HG02884 (cell line): ENCODE measurements at regions not wholly inside any gene's neighbourhood (a gene's known extent, or its start where the extent isn't known, plus 50 kb on each side); places are given as distances from the start of the nearest gene placed in this dataset.
"Not testable (repeated sequence)": the region's sequence is repeated elsewhere in the genome, so short reads cannot be mapped to it uniquely, and the experiment has no call there.

Experiments used
- ATAC-seq: cut with Tn5 transposase; IDR thresholded peaks from one replicate; pipeline ENCODE4 v1.9.1; 2021; ENCODE audit warnings: mild to moderate bottlenecking, moderate library complexity; ENCODE audit not compliant: unreplicated experiment

DNA sequence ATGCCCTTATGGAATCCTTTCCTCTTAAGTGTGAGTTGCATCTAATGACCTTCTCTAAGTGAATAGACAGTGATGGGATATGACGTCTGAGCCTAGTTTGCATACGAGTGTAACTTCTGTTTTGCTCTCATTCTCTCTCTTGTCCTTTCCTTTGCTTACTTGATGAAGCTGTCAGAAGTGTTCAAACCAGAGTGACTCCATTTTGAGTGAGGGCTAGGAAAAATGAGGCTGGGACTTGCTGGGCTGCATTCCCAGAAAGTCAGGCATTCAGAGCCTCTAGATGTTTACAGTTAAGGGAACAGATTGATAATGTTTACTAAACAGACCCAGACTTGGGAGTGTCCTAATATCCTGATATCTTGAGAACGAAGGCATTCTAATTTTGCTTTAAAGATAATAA, 311.2 kb upstream of the SOX4 start:
- ATAC-seq = not testable (repeated sequence)

DNA sequence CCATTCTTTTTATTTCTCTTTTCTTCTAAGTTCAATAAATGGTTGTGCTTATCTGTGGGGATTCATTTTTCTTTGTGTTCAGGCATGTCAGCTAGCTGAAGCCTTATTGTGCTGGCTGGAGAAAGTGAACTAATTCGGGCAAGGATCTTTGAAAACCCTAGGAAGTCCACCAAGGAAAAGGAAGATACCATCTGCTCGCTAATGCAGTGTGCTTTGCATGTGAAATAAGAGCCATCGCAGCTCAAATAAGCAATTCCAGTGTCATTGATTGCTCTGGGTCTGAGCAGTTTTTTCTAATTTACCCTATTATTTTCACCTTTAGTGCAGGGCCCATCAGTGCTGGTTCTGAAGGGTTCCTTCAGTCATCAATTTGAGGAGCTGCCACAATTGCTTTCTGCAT, 309.4 kb upstream of the SOX4 start:
- no peak for ATAC-seq

DNA sequence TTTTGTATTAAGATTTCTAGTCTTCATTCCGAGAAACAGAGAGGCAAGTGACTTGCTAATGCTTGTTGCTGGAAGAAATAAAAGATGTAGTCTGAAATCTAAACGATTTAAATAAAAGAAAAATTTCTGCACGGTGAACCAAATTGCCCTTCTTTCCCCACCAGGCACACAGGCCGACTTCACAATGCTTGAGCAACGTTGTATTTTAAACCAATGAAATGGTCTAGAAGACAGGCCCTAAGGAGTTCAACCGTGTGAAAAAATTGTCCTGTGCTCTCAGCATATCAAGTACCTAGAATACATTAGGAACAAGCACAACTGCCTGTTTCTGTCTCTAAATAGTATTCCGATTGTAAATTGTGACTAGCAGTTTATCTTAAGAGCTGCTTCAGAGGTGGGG, 308.8 kb upstream of the SOX4 start:
- no peak for ATAC-seq

DNA sequence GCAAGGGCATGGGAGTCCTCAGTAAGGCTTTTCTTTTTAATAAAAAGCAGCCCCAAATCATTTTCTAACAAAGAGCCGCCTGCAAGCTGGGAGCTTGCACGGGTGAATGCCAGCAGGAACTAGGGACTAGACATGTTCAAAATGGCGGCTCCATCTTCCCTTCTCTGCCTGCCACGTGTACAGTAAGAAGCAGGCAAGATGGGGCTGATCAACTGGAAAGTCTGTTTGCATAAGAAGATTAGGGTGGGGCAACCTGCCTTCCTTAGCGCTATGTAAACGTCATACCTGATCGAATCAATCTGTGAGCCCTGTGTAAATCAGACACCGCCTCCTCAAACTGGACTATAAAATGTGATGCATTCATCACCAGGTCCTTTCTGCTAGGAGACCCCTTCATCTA, 299.4 kb upstream of the SOX4 start:
- ATAC-seq = no peak

DNA sequence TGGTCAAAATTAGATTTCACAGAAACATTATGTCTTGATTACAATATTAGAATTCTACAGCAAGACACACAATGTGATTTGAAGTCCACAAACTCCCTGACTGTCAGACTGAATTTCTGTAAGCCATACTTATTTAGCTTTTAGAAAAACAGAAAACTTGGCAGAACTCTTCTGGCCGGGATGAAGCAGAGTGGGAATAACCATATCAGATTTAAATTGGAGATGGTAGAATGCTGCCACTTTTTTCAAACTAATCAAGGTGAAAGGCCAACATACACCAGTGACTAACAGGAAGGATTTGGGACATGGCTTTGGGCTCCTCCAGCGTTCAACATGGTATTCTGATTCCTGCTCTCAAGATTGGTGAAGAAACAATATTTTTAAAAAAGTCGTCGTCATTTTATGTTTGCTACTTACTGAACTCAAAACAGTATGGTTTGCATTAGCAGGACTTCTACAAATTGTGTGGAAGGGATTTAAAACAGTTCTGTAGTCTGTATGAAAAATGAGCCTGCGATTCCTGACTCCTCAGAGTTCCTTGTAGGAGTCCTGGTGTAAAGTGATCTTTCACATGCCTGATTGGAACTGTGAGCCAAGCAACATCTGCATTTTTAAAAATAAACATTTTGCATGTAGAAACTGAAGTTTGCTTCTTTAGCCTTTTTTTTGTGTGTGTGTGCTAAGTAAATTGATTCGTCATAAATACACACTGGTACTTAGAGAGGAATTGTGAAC, 297.9 kb upstream of the SOX4 start:
- ATAC-seq = no peak

DNA sequence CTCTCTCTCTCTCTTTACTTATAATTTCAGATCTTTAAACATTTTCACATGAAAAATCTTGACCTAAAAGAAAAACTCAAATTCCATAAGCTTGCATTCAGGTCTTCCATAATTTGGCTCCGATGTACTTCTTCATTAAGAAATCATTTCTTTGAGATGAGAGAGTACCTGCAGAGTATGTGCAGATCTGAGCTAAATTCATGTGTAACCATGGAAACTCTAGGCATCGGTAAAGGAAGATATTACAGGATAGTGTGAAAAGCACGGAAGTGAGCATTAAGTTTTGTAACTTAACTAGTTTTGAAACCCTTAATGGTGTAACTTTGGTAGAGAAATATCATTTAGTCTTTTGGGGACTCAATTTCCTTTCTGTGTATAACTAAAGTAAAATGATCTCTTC, 295.9 kb upstream of the SOX4 start:
- ATAC-seq = no peak

DNA sequence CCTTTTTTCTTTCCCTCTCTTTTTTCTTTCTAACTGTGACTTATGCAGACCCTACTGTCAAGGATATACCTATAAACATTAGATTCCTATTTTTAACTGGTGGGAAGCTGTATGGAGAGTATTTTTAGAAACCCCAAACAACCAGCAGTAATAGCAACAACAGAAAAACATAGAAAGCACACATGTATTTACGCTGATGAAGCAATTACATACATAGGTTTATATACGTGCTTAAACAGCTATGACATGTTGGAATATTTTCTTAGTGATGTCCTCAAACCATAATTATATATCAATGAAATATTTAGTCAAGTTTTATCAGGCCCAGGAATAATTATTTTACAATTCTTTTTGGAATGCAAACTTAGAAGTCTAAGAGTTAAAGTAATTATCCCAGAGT, 294.3 kb upstream of the SOX4 start:
- no peak for ATAC-seq

DNA sequence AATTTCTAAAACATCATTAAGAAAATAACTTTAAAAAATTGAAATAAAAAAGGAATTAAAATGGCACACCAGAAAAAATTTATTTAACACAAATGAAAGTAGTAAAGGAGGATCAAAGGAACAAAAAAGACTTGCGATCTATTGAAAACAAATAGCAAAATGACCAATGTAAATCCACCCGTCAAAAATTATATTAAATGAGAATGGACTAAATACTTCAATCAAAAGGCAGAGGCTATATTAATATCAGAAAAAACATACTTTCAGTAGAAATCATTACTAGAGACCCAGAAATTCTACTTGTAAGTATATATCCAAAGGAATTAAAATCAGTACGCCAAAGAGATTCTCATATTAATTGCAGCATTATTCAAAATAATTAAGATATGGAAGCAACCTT, 293.1 kb upstream of the SOX4 start:
- no peak for ATAC-seq

DNA sequence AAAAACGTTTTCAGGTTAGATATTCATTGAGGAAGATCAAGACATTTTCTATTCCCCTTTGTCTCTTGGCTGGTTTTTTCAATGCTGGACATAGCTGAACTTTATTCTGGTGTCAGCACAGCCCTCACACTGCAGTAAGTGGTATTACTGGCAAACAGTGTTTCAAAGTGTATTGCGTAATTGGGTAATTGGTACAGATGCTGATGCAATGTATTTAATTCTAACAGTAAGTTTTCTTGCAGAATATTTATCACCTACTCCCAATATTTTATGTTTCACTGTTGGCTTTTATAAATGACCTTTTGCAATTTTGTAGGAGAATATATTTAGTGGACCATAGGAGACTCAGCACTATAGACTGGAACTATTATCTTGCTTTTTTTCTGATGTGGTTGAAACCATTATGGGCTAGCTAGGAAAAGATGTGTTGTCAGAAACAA, 287.6 kb upstream of the SOX4 start:
- ATAC-seq = no peak

DNA sequence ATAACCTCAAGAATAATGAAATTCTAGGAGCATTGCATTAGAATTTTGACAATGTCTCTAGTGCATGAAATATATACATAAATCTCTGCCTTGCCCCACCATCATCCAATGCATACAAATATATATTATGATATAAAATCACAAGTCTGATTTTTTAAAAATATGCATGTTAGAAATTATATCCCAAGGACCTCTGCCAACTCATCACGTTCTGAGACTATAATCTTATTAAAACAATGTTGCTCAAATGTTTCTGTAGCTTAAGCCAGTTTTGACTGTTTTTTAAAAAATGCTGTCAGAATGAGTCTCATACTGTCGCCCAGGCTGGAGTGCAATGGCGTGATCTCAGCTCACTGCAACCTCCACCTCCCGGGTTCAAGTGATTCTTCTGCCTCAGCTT, 287.0 kb upstream of the SOX4 start:
- no peak for ATAC-seq

DNA sequence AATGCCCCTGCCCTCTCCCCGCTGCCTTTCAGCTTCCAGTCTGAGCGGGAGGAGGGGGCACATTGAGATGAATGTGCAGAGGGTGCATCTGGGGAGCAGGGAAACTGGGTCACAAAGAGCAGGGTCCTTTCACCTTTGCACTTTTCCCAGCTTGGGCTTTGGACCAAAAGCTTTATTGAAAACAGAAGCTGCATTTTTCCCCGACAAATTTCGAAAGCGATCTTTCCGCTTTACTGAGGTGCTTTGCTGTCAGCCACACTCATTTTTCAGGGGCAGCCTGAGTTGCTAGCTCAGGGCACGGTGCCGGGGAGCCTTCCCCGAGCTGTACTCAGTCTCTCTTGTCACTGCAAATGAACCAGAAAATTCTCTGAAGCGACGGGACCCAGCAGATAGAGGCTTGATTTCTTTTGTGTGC, 283.7 kb upstream of the SOX4 start:
- ATAC-seq = no peak

DNA sequence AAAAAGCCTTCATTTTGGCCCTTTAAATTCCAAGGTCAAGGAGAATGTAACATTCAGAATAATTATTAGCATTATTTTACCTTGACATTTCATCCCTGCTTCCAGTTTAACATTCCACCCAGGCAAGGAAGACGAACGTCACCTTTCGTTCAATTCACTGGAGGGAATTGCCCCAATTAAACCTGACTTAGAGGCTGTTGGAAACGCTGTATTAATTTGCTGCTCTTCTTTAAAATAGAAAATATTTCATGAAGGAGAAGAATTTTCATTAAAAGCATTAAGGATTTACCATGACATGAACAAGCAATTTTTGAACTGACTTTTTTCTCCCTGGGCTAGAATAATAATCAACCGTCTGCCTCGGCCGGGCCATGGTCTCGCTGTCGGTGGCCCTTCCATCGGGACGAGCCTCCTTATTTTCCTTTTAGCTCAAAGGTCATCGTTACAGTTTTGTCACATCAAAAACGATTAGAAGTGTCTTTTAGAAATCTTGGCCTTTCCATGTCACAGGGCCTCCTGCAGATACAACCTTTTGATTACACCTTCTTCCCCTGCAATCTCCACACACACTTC, 282.9 kb upstream of the SOX4 start:
- no peak for ATAC-seq

DNA sequence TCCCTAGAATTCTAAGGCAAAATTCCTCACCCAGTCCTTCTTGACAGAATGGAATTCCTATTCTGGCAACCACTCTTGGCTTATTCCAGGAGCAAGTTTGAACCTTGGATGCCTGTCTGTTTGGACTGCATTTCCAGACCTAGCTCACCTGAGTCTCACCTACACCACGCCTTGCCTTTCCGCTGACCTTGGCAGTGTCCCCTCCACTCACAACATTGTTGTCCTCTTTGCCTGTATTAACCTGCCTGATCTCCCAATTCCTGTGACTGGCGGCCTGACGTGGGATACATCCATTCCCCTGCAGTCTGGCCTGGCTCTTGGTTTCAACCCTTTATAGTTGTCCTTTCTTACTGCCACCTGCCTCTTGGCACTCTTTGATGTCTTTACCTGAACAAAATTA, 281.4 kb upstream of the SOX4 start:
- no peak for ATAC-seq

DNA sequence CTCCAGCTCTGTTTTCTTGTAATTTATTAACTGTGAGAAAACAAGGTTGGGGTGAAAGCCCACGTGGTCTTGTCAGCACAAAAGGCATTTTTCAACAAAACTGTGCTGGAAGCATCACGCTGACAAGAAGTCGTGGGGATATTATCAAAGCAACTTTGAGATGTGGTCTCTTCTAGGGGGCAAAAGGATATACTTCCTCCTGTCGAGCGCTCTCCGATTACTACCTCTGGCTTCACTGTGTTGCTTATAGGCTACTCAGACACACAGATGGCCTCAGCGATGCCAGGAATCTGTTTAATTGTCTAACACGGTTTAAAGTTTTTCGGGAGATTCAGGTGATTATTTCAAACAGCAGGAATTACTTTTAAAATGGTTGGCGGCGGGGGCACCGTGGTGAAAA, 275.9 kb upstream of the SOX4 start:
- ATAC-seq = no peak

DNA sequence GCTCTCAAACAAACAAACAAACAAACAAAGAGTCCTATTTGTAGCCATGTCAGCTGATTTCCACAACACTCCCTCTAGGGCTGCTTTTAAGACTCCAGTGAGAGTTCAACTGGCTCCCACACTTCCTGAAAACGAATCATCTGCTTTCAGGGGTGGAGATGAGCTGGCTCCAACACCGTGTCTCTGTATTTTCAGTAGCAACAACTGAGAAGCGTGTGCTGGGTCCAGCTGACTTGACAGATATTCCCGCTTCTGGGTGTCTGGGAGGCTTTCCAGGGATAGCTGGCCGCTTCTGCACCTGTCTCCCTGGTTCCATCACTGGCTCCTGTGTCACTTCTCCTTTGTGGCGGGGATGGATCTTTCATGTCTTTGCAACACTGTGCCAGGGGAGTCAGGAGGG, 272.5 kb upstream of the SOX4 start:
- ATAC-seq = no peak

DNA sequence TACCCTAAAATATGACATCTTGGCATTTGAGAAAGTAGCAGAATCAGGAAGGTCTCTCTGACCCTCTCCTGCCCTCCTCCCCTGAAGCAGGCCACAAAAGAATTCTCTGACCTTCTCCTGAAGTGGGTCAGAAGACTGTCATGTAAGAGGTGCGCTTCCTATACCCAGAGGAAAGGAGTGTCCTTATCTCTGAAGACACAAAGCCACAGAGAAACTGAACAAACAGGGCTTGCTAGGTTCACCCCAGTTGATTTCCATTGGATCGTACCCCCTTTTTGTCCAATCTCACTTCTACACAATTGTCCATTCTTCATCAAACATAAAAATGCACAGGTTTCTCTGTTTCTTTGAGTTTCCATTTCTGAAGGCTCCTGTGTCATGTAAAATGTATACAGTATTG, 272.0 kb upstream of the SOX4 start:
- no peak for ATAC-seq

DNA sequence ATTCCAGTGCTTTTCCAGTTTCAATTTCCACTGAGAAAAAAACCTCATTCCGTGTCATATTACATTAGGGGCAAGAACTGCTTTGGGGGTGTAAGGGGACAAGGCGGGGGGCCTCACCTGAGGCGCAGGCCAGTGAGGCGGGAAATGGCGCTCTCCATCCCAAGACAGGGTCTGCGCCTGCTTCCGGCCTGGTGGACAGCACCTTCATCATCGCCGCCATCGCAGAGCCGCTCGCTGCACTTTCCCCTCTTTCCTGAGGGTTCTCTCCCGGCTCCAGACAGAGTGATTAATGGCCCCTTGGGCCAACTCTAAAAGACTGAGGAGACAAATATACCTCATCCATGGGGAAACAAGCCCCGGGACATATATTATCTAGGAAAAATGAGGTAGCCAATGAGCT, 270.0 kb upstream of the SOX4 start:
- no peak for ATAC-seq

DNA sequence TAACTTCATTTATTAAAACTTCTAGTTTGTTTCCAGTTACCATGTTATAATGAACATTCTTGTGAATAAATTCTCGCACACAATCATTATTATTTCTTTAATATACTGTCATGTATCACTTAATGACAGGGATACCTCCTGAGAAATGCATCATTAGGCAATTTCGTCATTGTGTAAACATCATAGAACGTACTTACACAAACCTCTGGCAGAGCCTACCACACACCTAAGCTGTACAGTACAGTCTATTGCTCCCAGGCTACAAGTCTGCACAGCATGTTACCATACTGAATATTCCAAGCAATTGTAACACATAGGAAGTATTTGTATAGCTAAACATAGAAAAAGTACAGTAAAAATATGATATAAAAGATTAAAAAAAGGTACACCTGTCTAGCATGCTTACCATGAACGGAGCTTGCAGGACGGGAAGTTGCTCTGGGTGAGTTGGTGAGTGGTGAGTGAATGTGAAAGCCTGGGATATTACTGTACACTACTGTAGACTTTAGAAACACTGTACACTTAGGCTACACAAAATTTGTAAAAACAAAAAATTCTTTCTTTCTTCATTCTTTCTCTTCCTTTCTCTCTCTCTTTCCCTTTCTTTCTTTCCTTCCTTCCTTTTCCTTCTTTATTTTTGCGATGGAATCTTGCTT, 268.2 kb upstream of the SOX4 start:
- no peak for ATAC-seq

DNA sequence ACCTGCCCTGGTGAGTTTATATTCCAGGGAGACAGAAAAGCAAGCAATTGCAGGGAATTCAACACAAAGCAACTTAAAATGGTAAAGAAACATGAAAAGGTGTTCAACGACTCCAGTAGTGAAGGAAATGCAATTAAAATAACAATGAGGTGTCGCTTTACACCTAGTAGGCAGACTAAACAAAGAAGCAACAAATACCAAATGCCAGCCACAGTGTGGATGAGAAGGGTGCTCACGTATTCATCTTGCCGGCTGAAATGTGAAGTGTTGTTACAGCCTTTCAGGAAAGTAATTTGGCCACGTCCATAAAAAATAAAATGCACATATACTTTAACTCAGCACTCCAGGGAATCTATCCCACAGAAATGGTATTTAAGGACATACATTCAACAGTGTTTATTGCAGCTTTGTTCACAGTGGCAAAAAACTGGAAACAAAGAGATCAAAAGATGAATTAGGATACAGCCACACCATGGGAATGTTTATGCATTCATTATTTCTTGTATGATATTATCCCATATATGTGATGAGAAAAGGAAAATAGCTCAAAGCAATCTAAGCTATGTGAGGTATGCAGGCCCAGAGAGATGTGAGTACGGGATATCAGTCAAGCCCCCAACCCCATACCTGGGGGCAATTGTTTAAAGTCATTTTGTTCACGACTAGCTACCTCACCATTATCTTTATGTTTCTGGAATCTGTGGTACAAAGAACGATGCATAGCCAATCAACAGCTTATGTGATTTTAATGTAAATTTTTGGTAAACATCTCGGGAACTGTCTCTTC, 266.0 kb upstream of the SOX4 start:
- ATAC-seq = no peak

DNA sequence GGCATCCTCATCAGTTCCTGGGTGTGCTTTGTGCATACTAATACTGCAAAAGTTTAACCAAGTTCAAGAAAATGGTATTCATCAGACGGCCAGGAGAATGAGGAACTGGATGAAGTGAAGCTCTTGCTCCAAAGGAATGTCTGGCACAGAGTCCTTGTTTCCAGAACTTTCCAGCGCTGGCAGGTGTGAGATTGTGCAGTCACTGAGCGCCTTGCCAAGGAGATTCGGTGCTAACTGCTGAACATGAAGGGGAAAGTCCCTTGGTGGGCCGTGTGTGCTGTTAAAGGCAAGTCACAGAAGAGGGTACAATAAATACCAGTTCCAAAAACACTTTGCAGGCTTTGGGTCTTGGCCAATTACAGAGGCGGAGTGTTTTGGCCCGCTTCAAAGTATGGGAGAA, 262.3 kb upstream of the SOX4 start:
- ATAC-seq = no peak

DNA sequence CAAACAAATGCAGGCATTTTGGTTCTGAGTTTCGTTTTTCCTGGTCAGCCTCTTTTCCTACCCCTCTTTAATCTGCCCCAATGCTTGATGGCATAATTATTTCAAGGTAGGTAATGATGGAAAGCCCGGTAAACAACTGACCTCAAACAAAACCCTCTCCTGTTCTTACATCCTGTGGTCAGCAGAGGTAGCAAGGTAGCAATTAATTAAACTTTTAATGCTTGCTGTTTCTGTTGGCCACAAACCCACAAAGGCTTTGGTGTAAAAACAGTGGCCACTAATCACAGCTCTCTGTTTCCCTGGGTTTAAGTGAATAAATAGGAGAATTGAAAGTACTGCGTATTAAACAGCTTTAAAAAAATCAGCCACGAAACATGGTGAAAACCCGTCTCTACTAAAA, 261.5 kb upstream of the SOX4 start:
- ATAC-seq = no peak

DNA sequence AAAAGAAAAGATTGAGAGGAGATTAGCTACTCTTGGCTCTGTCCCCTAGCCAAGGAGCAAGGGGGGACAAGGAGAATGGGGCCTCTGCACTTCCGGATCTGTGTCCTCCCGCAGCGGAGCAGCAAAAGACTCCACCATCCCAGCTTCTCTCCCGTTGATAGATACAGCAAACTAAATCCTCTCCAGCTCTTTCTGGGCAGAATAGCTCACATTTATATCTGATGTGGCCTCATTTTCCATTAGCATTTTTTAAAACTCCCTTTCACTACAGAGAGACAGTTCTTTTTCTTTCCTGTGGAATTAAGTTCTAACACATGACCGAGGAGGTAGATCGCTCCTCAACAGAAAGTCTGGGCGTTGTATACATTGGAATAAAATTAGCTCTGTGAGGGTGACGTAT, 260.9 kb upstream of the SOX4 start:
- no peak for ATAC-seq
